Posterior cingulate gyrus (tissue), 11 donors: ENCODE measurements at regions not wholly inside any gene's neighbourhood (a gene's known extent, or its start where the extent isn't known, plus 50 kb on each side); places are given as distances from the start of the nearest gene placed in this dataset.
"Not testable (repeated sequence)": the region's sequence is repeated elsewhere in the genome, so short reads cannot be mapped to it uniquely, and the experiment has no call there.

Experiments used
- DNase-seq, 10 donors: peaks; one replicate each; pipeline versions ENCODE4 v3.0.0 to v3.0.0-alpha.2; 2020 to 2021; ENCODE audit warnings: mixed read lengths in 3 of 10
- intact Hi-C: fragments of 100-400 bp; cut with DNase I; formaldehyde crosslinking; loops from one replicate; pipeline ENCODE4 v1.15.1; 2023

DNA sequence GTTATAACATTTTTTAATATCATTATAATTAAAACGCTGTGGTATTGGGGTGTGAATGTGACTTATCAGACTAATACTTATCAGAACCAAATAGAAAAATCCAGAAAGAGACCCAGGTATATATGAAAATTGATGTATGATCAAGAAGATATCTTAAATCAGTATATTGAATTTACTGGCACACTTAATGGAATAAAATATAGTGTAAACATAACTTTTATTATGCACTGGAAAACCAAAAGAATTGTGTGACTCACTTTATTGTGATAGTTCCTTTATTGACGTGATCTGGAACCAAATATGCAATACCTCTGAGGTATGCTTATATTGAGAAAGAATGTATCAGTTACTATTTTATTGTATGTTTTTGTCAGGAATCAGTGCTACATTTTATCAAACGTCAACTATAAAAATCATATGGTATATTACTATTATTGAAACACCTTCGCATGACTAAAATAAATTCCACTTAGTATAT is 250.7 kb upstream of the SPOPL start:
- intact Hi-C loops, DNase-seq: not testable (repeated sequence)

DNA sequence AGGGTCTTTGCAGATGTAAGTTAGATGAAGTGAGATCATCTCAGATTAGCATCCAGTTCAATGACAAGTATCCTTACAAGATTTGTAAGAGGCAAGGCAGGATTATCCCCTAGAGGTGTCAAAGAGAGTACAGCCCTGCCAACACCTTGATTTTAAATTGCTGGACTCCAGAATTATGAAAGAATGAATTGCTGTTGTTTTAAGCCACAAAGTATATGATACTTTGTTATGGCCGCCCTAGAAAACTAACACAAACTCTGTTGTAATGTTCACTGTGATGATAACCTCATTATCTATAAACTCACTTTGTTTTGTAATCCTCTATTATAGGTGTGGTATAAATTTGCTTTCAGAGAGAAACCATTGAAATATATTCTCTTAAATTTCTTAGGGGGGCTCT is 249.0 kb upstream of the SPOPL start:
- intact Hi-C loops: no loop called here
- DNase-seq: no peak

GRCh38 chr2:138255670-138256069 is 245.9 kb upstream of the SPOPL start:
- intact Hi-C loops: no loop called here

DNA sequence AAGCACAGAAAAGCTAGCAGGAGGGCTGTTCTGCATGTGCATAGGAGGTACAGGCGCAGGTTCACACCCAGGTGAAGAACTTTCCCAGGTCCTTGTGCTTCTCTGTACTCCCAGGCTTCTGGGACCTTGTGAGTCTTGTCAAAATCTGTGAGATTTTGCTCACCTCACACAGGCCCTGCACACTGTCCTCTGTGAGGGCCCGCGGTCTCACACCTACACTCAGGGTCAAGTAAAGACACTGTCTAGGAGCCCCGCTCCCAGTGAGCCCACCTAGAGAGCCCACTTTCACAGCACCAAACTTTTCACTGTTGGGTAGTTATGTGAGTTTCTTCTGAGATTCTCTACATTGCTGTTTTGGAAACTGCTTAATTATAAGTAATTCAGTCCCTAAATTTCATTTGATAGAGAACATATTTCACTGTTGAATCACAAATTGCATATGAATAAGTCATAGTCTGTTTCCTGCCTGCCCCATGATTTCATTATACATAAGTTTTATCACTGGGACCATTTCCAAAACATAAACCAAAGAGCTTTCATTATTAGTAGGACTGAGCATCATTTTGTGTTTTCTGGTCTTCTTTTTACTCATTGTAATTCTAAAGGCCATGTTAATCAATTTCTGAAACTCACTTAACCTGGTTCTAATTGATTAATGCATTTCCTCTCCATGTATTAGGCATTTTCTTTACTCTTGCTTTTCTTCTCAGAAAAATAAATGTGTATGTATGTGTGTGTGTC is 234.2 kb upstream of the SPOPL start:
- intact Hi-C loops: no loop called here
- no peak for DNase-seq

More at GRCh38 chr2:138255670-138256069, 245.9 kb upstream of the SPOPL start:
- no peak for DNase-seq

- intact Hi-C loops: no loop called here
- no peak for DNase-seq
Measured at GRCh38 chr2:138267902-138268254, 233.7 kb upstream of the SPOPL start.

DNA sequence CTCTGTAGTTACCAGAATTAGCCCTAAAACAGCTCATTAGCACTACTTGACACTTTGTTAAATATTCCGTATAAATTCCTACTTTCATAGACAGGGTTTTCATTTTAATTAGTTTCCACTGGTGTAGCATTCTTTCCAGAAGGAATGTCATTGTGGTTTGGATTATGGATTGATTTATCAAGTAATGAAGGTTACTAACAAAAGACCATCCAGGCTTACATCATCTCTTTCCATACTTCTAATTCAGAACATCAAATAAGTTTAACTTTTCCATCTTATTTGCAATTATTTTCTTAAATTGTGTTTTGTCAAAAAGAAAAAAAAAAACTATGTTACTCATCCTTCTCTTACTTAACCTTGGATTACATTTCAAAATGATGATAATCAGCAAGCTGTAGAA is 231.8 kb upstream of the SPOPL start:
- intact Hi-C loops: no loop called here

GRCh38 chr2:138271467-138271866 is 230.1 kb upstream of the SPOPL start:
- DNase-seq: no peak
- intact Hi-C loops: no loop called here

More for the DNA sequence above, 231.8 kb upstream of the SPOPL start:
- DNase-seq: no peak

DNA sequence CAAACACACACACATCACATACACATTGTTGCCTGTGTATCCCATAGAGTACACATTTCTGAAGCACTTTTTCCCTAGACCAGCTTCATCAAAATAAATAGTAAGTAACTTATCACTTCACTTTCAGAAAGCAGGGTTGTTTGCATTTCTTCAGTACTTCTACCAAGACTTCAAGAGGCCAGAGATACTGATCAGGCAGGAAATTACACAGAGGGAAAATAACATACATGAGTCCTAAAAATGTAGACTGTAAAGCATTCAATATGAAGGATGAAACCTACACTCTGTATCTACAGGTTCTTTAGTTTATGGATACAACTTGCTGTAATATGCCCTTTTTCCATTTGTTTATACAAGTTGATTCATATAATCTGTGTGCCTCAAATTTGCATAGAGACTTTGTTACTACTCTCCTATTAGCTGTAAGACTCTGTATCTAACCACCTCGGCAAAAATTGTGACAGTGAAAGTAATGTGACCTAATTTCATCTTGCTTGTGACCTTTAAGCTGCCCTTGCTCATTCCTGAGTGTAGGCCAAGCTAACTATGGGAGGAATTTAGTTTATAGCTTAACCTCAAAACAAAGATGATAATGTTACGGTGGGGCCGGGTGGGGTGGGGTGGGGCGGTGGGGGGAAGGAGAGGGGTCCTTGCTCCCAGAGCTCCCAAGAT is 228.9 kb upstream of the SPOPL start:
- DNase-seq: no peak
- intact Hi-C loops: no loop called here

DNA sequence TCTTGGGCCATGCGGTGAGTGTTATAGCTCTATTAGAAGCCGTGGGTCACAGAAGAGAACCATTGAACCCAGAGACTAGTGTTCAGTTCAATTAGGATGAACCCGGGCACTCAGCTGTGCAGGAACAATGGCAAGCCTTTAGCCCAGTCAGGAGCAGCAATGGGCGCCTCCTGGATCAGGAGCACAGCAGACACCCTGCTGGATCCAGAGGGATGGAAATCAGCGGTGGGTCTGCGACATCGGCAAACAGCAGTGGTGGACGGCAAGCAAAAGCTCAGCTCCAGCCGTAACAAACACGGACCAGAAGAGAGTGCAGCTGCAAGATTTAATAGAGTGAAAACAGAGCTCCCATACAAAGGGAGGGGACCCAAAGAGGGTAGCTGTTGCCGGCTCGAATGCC is 228.3 kb upstream of the SPOPL start:
- DNase-seq, intact Hi-C loops: not testable (repeated sequence)

GRCh38 chr2:138274421-138275291 is 226.9 kb upstream of the SPOPL start:
- no peak for DNase-seq
- intact Hi-C loops: no loop called here

DNA sequence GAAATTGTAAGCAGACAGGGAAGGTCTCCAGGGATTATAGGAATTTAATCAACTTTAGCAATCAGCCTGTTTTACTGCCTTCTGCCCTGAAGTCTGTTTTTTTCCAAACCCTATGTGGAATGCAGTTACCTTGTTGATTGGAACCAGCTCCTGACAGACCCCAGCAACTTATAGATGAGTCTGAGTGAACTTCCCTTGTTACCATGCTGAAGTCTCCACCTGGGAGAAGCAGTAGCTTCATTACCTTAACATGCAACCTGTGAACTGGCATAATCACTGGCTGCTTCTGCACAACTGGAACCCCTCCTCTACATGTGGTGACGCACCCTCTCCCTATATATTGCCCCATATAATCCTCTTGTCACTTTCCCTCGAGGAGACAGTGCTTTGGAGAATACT is 226.3 kb upstream of the SPOPL start:
- intact Hi-C loops: no loop called here
- DNase-seq: no peak

DNA sequence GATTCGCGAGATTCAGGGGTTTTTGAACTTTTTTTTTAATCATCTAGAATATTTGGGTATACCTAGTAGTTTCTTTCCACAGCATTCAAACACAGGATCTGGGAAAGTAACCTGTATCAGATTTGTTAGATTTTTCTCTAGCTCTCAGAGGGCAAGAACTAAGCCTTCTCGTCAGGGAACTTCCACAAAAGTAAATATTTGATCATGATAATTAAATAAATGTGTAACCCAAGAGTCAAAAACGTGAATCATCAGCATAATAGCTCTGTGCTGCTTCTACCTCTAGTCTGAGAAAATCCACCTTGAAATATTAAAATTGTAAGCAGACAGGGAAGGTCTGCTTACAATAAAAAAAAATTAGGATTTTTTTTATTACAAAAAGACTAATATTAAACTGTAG is 225.7 kb upstream of the SPOPL start:
- intact Hi-C loops: no loop called here
- no peak for DNase-seq

GRCh38 chr2:138276339-138276738 is 225.2 kb upstream of the SPOPL start:
- intact Hi-C loops: no loop called here

GRCh38 chr2:138277062-138277461 is 224.5 kb upstream of the SPOPL start:
- DNase-seq: no peak
- intact Hi-C loops: no loop called here

More at GRCh38 chr2:138276339-138276738, 225.2 kb upstream of the SPOPL start:
- DNase-seq: no peak

GRCh38 chr2:138279871-138280270 is 221.7 kb upstream of the SPOPL start:
- intact Hi-C loops: no loop called here
- DNase-seq: no peak

GRCh38 chr2:138280999-138281695 is 220.4 kb upstream of the SPOPL start:
- intact Hi-C loops: no loop called here
- DNase-seq: no peak

DNA sequence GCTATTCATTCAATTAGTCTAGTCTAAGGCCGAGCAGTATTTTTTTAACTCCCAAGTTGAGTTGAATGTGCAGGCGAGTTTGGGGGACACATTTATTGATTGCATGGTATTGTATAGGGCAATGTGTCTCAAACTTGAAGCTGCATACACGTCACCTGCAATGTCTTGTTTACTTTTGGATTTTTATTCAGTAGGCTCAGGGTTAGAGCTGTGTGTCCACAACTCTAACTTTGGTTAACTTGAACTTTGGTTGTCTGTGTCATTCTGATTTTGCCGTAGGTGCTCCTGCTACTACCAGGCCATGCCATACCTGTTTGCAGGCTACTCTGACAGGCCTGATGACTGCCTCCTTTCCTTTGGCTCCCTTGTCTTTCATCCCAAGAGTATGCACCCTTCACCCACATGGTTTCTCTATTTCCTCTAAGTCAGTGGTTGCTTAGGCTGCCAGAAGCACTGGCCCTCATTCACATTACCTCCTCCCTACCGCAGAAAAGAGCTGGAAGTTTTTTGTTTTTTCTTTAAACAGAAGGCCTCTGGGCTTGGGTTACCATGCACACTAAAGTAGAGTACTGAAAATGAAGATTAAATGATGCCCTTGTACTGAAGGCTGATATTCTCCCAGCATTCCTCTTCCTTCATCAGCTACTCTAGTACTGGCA is 219.4 kb upstream of the SPOPL start:
- no peak for DNase-seq
- intact Hi-C loops: no loop called here

GRCh38 chr2:138291805-138292204 is 209.8 kb upstream of the SPOPL start:
- DNase-seq: no peak
- intact Hi-C loops: no loop called here

- DNase-seq: no peak
- intact Hi-C loops: no loop called here
Measured at GRCh38 chr2:138293045-138293444, 208.5 kb upstream of the SPOPL start.

DNA sequence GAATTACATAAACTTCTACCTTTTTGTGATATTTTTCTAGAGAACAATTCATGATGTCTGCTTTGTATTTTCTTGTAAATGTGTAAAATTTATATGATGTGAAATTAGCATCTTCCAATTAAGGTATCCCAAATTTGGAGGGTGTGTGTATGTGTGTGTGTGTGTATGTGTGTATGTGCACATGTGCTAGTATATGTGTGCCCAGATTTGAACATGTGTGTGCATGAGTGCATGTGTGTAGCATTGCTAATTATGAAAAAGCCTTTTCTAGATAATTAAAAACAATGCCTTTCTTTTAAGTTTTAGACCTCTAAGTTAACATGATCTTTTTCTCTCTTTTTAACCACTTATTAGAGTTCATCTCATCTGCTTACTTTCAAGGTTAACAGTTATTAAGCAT is 208.0 kb upstream of the SPOPL start:
- DNase-seq: no peak
- intact Hi-C loops: no loop called here
